ENCODE measurements at regions not wholly inside any gene's neighbourhood (a gene's known extent, or its start where the extent isn't known, plus 50 kb on each side); places are given as distances from the start of the nearest gene placed in this dataset.

GRCh38 chr6:14063756-14064155, 53.8 kb upstream of the CD83 start:
- no peaks in the 10 kb centered on the region for H3K9me3 ChIP-seq (ENCODE audit: control insufficient read depth in 2 of 3, insufficient read depth in 1 of 3, low read length in 3 of 3)
- H3K27ac ChIP-seq (ENCODE audit: low read depth in 2 of 2, low read length in 2 of 2): no peak overlapping the region
- no peak overlapping the region for H3K9ac ChIP-seq (ENCODE audit: low read length in 3 of 3)
- FAIRE-seq (no peak), DNase-seq (no peak)
- H3K4me3 ChIP-seq (ENCODE audit: low read length in 3 of 3): no peak overlapping the region
- intact Hi-C loops (cut with DNase I): loop anchor here (10.0 kb wide), 1 partner anchor 149 kb away; no protein-coding TSS in a partner anchor
- TF ChIP-seq CTCF (IDR thresholded peaks at IDR 0.05; ENCODE audit: borderline replicate concordance, extremely low read depth, insufficient read depth): no peak
- peaks cover 0 to 3% (median 0%) of the 10 kb centered on the region in 3 donors for H3K4me1 ChIP-seq (ENCODE audit: control insufficient read depth in 2 of 3, insufficient read depth in 2 of 3, low read depth in 1 of 3, low read length in 3 of 3)
- H3K27me3 ChIP-seq (ENCODE audit: control insufficient read depth, insufficient read depth, low read length): no peaks in the 10 kb centered on the region
- no peaks in the 10 kb centered on the region for H3K36me3 ChIP-seq (ENCODE audit: control insufficient read depth in 2 of 3, insufficient read depth in 3 of 3, low read length in 3 of 3)

- no peaks in the 10 kb centered on the region for H3K9me3 ChIP-seq (ENCODE audit: control insufficient read depth in 2 of 3, insufficient read depth in 1 of 3, low read length in 3 of 3)
- no peak overlapping the region for H3K27ac ChIP-seq (ENCODE audit: low read depth in 2 of 2, low read length in 2 of 2)
- TF ChIP-seq CTCF (IDR thresholded peaks at IDR 0.05; ENCODE audit: borderline replicate concordance, extremely low read depth, insufficient read depth): no peak
- H3K36me3 ChIP-seq (ENCODE audit: control insufficient read depth in 2 of 3, insufficient read depth in 3 of 3, low read length in 3 of 3): no peaks in the 10 kb centered on the region
- no peaks in the 10 kb centered on the region for H3K27me3 ChIP-seq (ENCODE audit: control insufficient read depth, insufficient read depth, low read length)
- no peak for FAIRE-seq
- H3K4me1 ChIP-seq (ENCODE audit: control insufficient read depth in 2 of 3, insufficient read depth in 2 of 3, low read depth in 1 of 3, low read length in 3 of 3): no peaks in the 10 kb centered on the region
- no peak overlapping the region for H3K4me3 ChIP-seq (ENCODE audit: low read length in 3 of 3)
- no peak overlapping the region for H3K9ac ChIP-seq (ENCODE audit: low read length in 3 of 3)
- intact Hi-C loops (cut with DNase I): loop anchor here (10.0 kb wide), 1 partner anchor 151 kb away; no protein-coding TSS in a partner anchor
- no peak for DNase-seq
Measured at GRCh38 chr6:14065350-14065749, 52.2 kb upstream of the CD83 start.

- intact Hi-C loops (cut with DNase I): loop anchor here (10.0 kb wide), 1 partner anchor 152 kb away; no protein-coding TSS in a partner anchor
- Histone ChIP-seq H3K36me3 (ENCODE audit: control insufficient read depth in 2 of 3, insufficient read depth in 3 of 3, low read length in 3 of 3) (no peaks in the 10 kb centered on the region), H3K27ac (ENCODE audit: low read depth in 2 of 2, low read length in 2 of 2) (no peak overlapping the region), H3K9ac (ENCODE audit: low read length in 3 of 3) (no peak overlapping the region), H3K4me1 (ENCODE audit: control insufficient read depth in 2 of 3, insufficient read depth in 2 of 3, low read depth in 1 of 3, low read length in 3 of 3) (no peaks in the 10 kb centered on the region), H3K9me3 (ENCODE audit: control insufficient read depth in 2 of 3, insufficient read depth in 1 of 3, low read length in 3 of 3) (no peaks in the 10 kb centered on the region), H3K4me3 (ENCODE audit: low read length in 3 of 3) (no peak overlapping the region), H3K27me3 (ENCODE audit: control insufficient read depth, insufficient read depth, low read length) (no peaks in the 10 kb centered on the region)
- FAIRE-seq: peak; percentile 87
- peak in 3 of 5 donors; percentile 24 to 87 (median 81) for DNase-seq
- TF ChIP-seq CTCF (IDR thresholded peaks at IDR 0.05; ENCODE audit: borderline replicate concordance, extremely low read depth, insufficient read depth): peak; percentile 72
Measured at GRCh38 chr6:14066782-14067406, 50.7 kb upstream of the CD83 start.

Data from kidney (tissue), 13 donors.